HepG2 (cell line): ENCODE measurements at regions not wholly inside any gene's neighbourhood (a gene's known extent, or its start where the extent isn't known, plus 50 kb on each side); places are given as distances from the start of the nearest gene placed in this dataset.

ENCODE experiments used
- ATAC-seq: fragments of 200-7000 bp; cut with Tn5 transposase; 3 replicates; pipeline ENCODE4 v1.9.1; 2020; ENCODE audit warnings: mild to moderate bottlenecking, moderate library complexity
- BruUV-seq: library from RNA; stranded (reverse); fragments of 400-500 nt; replicated peaks from 2 replicates; lab custom pipeline; 2021; lab: Mats Ljungman, UMichigan
- CTCF ChIA-PET: fragments of 300-600 bp; formaldehyde crosslinking; extraction: SDS; loops from one replicate; lab custom pipeline; 2021; ENCODE audit warnings: low total read pairs, inconsistent platforms, low intra/inter-chr PET ratio; lab: Yijun Ruan, JAX
- POLR2A ChIA-PET: fragments of 350-600 bp; sonication (Branson Sonifier 250); formaldehyde crosslinking; loops from one replicate; lab custom pipeline; 2020; ENCODE audit warnings: antibody characterized with exemption, inconsistent platforms; lab: Yijun Ruan, JAX
- DNase-seq: peaks from one replicate; pipeline ENCODE4 v3.0.0-alpha.2; 2015; ENCODE audit warnings: low spot score
- FAIRE-seq: peaks from 3 replicates; lab custom pipeline; 2011; peaks lifted over from hg19 to GRCh38; lab: Jason Lieb, UNC
- H2AFZ ChIP-seq: one replicate; pipeline ENCODE4 v1.6.1; 2011; ENCODE audit warnings: low read length, inconsistent platforms
- H3K27ac ChIP-seq: fragments of 300-600 bp; 3 replicates; pipeline ENCODE4 v1.8.0; 2011; ENCODE audit warnings: mixed run types, mild to moderate bottlenecking, mixed read lengths, low read length, inconsistent platforms; ENCODE audit not compliant: insufficient read depth; ENCODE audit errors: extremely low read length
- H3K27me3 ChIP-seq, 2 experiments: fragments of 200-600 bp in 1 of 2; 2 replicates in 1 of 2; 3 replicates in 1 of 2; pipeline versions ENCODE4 v1.6.0 to v1.8.0; 2011; ENCODE audit warnings: low read length in 2 of 2, mild to moderate bottlenecking in 2 of 2, moderate library complexity in 2 of 2, inconsistent platforms in 1 of 2; ENCODE audit not compliant: insufficient read depth in 2 of 2, control insufficient read depth in 1 of 2
- H3K36me3 ChIP-seq, 2 experiments: fragments of 200-600 bp in 1 of 2; replicated peaks in 1 of 2; 2 replicates in 1 of 2; 3 replicates in 1 of 2; pipeline versions ENCODE4 v1.5.1 to v1.8.0; 2011; ENCODE audit warnings: low read length in 2 of 2, inconsistent platforms in 1 of 2; ENCODE audit not compliant: insufficient read depth in 2 of 2, control insufficient read depth in 1 of 2
- H3K4me1 ChIP-seq: 2 replicates; pipeline ENCODE4 v1.5.1; 2012; ENCODE audit warnings: low read length, inconsistent platforms; ENCODE audit not compliant: insufficient read depth
- H3K4me2 ChIP-seq: 2 replicates; pipeline ENCODE4 v1.6.0; 2011; ENCODE audit warnings: low read depth, low read length, inconsistent platforms
- H3K4me3 ChIP-seq, 3 experiments: fragments of 200-600 bp in 1 of 3; sonication (generic), shearing (Covaris generic) in 1 of 3; replicated peaks in 1 of 3; 2 replicates each; pipeline ENCODE4 v1.5.1; 2011 to 2016; ENCODE audit warnings: low read length in 3 of 3, inconsistent platforms in 2 of 3, low read depth in 2 of 3, mild to moderate bottlenecking in 2 of 3, control low read depth in 1 of 3, mixed read lengths in 1 of 3; ENCODE audit not compliant: insufficient read depth in 1 of 3
- H3K79me2 ChIP-seq: one replicate; pipeline ENCODE4 v1.6.1; 2011; ENCODE audit warnings: low read length, inconsistent platforms; ENCODE audit not compliant: insufficient read depth
- H3K9ac ChIP-seq: 2 replicates; pipeline ENCODE4 v1.6.0; 2011; ENCODE audit warnings: mild to moderate bottlenecking, low read depth, low read length, inconsistent platforms; ENCODE audit not compliant: insufficient read depth
- H3K9me3 ChIP-seq: 2 replicates; pipeline ENCODE4 v1.5.1; 2012; ENCODE audit warnings: mild to moderate bottlenecking, low read length
- H4K20me1 ChIP-seq: 2 replicates; pipeline ENCODE4 v1.6.0; 2011; ENCODE audit warnings: inconsistent platforms, mild to moderate bottlenecking, low read length, moderate library complexity; ENCODE audit not compliant: insufficient read depth
- ATF7 ChIP-seq, 2 experiments: fragments of 450-650 bp in 1 of 2; sonication (generic) in 1 of 2; formaldehyde crosslinking in 1 of 2; IDR thresholded peaks; 2 replicates each; pipeline versions ENCODE4 v1.4.0 to v1.6.1; 2016 to 2020; ENCODE audit warnings: antibody characterized with exemption in 1 of 2, mild to moderate bottlenecking in 1 of 2, missing genetic modification reagents in 1 of 2
- CREB1 ChIP-seq, 2 experiments: fragments of 450-650 bp in 1 of 2; IDR thresholded peaks; 2 replicates each; pipeline ENCODE4 v1.6.1; 2016 to 2017; ENCODE audit warnings: control low read depth in 1 of 2, mild to moderate bottlenecking in 1 of 2, missing compliant biosample characterization in 1 of 2, missing genetic modification characterization in 1 of 2
- MAFK ChIP-seq, 2 experiments: IDR thresholded peaks in 1 of 2; conservative IDR thresholded peaks in 1 of 2; 2 replicates each; pipeline ENCODE4 v1.6.1; 2011; ENCODE audit warnings: improper control_type of control experiment in 2 of 2, low read length in 2 of 2
- SALL2 ChIP-seq: sonication (generic); formaldehyde crosslinking; IDR thresholded peaks from 2 replicates; pipeline ENCODE4 v1.8.1; 2023; ENCODE audit warnings: mild to moderate bottlenecking, missing genetic modification reagents, inconsistent platforms
- SKI ChIP-seq: fragments of 450-650 bp; IDR thresholded peaks from one replicate; pipeline ENCODE4 v1.6.1; 2018; ENCODE audit warnings: mild to moderate bottlenecking; ENCODE audit not compliant: partially characterized antibody
- SUZ12 ChIP-seq: fragments of 150-350 bp; IDR thresholded peaks from 2 replicates; pipeline ENCODE4 v1.6.1; 2014; ENCODE audit warnings: low read depth, low read length
- TRAFD1 ChIP-seq: sonication (generic); formaldehyde crosslinking; IDR thresholded peaks from 2 replicates; pipeline ENCODE4 v1.5.1; 2020; ENCODE audit warnings: missing genetic modification reagents, mild to moderate bottlenecking, borderline replicate concordance
- ZNF770 ChIP-seq: sonication (generic); formaldehyde crosslinking; IDR thresholded peaks from 2 replicates; pipeline ENCODE4 v1.5.0; 2020; ENCODE audit warnings: mild to moderate bottlenecking, missing genetic modification reagents
- WGBS: methylation state at CpG from one replicate; pipeline ENCODE4 v1.1.6; 2017; ENCODE audit warnings: low lambda C conversion rate; 5-methylcytosine and 5-hydroxymethylcytosine counted together
- in situ Hi-C: cut with HindIII; loops from 2 replicates; pipeline ENCODE4 v1.10.0; 2017; ENCODE audit warnings: low pct_unique_long_range_greater_than_20kb; ENCODE audit not compliant: extremely low pct_ligation_motif_present
- intact Hi-C: fragments of 100-400 bp; cut with micrococcal nuclease; formaldehyde crosslinking; loops from one replicate; pipeline ENCODE4 v1.10.0; 2022; ENCODE audit not compliant: unreplicated experiment

- TF ChIP-seq ZNF770 (CRISPR knock-in tag) (no peak), SALL2 (CRISPR knock-in tag) (no peak), SUZ12 (no peak), TRAFD1 (CRISPR knock-in tag) (no peak)
Observed at GRCh38 chr18:60754413-60755009, 381.9 kb upstream of the MC4R start (continued).

GRCh38 chr18:60755134-60755533 lies 382.6 kb upstream of the MC4R start:
- Histone ChIP-seq H3K27ac (no peak overlapping the region), H4K20me1 (no peaks in the 10 kb centered on the region), H3K4me2 (no peak overlapping the region), H3K79me2 (no peaks in the 10 kb centered on the region), H3K4me3 (no peak overlapping the region), H2AFZ (no peak overlapping the region), H3K9me3 (no peaks in the 10 kb centered on the region), H3K36me3 (no peaks in the 10 kb centered on the region), H3K4me1 (no peaks in the 10 kb centered on the region), H3K27me3 (no peaks in the 10 kb centered on the region), H3K9ac (no peak overlapping the region)
- TF ChIP-seq ATF7 (IDR thresholded peaks at IDR 0.05) = peak; percentile 72
- TF ChIP-seq ATF7 (CRISPR knock-in tag; IDR thresholded peaks at IDR 0.05) = no peak
- no peak for TF ChIP-seq SKI
- peak; percentile 92 for TF ChIP-seq CREB1 (IDR thresholded peaks at IDR 0.05)
- TF ChIP-seq CREB1 (CRISPR knock-in tag; IDR thresholded peaks at IDR 0.05) = no peak
- TF ChIP-seq MAFK (conservative IDR thresholded peaks at IDR 0.05 in 1 of 2, IDR thresholded peaks at IDR 0.05 in 1 of 2; ENCODE audit: low read length in 2 of 2) = peak in 1 of 2 experiments; percentile 50; a peak in 2 of 4 replicates
- DNase-seq (no peak), ATAC-seq (no peak), FAIRE-seq (no peak)
- intact Hi-C loops (no loop called here), in situ Hi-C loops (no loop called here)
- ChIA-PET POLR2A (no interaction called here), CTCF (no interaction called here)
- 2% methylated on average over 5 of the region's 5 CpGs for WGBS
- BruUV-seq = no TSS peak
